ENCODE measurements at regions not wholly inside any gene's neighbourhood (a gene's known extent, or its start where the extent isn't known, plus 50 kb on each side); places are given as distances from the start of the nearest gene placed in this dataset.

DNA sequence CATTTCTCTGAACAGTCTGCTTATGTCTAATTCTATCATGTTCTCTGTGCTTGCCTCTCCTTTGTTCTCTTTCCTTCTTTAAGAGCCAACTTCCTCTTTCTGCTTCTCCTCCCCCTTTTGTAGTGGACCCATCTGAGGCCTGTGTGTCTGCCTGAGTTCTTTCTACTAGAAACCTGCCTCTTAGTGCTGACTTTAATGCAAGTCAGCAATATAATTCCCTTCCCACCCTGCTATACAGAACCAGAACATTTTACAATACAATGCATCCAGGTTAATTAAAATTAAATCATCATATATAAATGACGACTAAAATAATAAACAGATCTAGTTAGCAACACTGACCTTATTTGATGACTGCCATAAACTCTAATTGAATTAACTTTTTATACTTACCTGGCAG is 82.6 kb upstream of the GAS1 start:
- Histone ChIP-seq H3K36me3 (no peaks in the 10 kb centered on the region), H3K4me1 (peaks cover 0 to 19% (median 11%) of the 10 kb centered on the region in 3 donors), H3K4me3 (no peak overlapping the region), H3K27ac (no peak overlapping the region), H3K9me3 (no peaks in the 10 kb centered on the region), H3K27me3 (no peaks in the 10 kb centered on the region)
- TF ChIP-seq, protein P1, sequence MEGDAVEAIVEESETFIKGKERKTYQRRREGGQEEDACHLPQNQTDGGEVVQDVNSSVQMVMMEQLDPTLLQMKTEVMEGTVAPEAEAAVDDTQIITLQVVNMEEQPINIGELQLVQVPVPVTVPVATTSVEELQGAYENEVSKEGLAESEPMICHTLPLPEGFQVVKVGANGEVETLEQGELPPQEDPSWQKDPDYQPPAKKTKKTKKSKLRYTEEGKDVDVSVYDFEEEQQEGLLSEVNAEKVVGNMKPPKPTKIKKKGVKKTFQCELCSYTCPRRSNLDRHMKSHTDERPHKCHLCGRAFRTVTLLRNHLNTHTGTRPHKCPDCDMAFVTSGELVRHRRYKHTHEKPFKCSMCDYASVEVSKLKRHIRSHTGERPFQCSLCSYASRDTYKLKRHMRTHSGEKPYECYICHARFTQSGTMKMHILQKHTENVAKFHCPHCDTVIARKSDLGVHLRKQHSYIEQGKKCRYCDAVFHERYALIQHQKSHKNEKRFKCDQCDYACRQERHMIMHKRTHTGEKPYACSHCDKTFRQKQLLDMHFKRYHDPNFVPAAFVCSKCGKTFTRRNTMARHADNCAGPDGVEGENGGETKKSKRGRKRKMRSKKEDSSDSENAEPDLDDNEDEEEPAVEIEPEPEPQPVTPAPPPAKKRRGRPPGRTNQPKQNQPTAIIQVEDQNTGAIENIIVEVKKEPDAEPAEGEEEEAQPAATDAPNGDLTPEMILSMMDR (IDR thresholded peaks at IDR 0.05): no peak
- no peak for TF ChIP-seq POLR2A (IDR thresholded peaks at IDR 0.05)
- WGBS, 2 donors: 42 to 77% methylated on average over 1 of the region's 1 CpG
- intact Hi-C loops (cut with DNase I): no loop called here
- no peak for DNase-seq

GRCh38 chr9:87034841-87035240 is 87.5 kb upstream of the GAS1 start:
- Histone ChIP-seq H3K4me1 (peaks cover 0 to 19% (median 11%) of the 10 kb centered on the region in 3 donors), H3K9me3 (no peaks in the 10 kb centered on the region), H3K27ac (peak overlapping the region in 3 of 4 donors; percentile 17 to 77 (median 63)), H3K27me3 (no peaks in the 10 kb centered on the region), H3K4me3 (no peak overlapping the region), H3K36me3 (no peaks in the 10 kb centered on the region)
- WGBS, 2 donors: 58 to 82% methylated on average over 8 of the region's 8 CpGs
- TF ChIP-seq POLR2A (IDR thresholded peaks at IDR 0.05): no peak
- TF ChIP-seq, protein P1 (IDR thresholded peaks at IDR 0.05): no peak
- intact Hi-C loops (cut with DNase I): no loop called here
- DNase-seq: no peak

DNA sequence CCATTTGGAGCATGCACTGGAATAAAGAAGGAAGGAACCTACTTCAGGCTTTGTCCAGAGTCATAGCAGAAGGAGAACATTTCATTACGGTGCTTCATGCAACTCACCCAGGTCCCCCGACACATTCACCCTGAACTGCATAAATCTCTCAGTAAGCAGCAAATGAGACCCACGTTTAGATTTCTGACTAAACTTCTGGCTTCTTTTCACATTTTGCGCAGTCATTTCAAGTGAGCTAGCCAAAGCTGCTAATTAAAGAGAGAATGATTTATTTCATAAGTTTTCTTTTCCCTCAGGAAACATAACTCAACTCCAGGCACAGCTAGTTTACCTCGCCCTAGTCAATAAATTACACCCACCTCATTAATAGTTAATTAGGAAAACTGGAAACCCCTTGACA is 88.6 kb upstream of the GAS1 start:
- intact Hi-C loops (cut with DNase I): no loop called here
- DNase-seq: no peak
- H3K36me3 ChIP-seq: no peaks in the 10 kb centered on the region
- H3K27ac ChIP-seq: peak overlapping the region in 1 of 4 donors; percentile 63
- no peaks in the 10 kb centered on the region for H3K27me3 ChIP-seq
- H3K4me3 ChIP-seq: no peak overlapping the region
- H3K9me3 ChIP-seq: no peaks in the 10 kb centered on the region
- H3K4me1 ChIP-seq: peaks cover 0 to 19% (median 11%) of the 10 kb centered on the region in 3 donors
- 36 to 41% methylated on average over 5 of the region's 5 CpGs for WGBS, 2 donors
- TF ChIP-seq, protein P1 (IDR thresholded peaks at IDR 0.05): no peak
- no peak for TF ChIP-seq POLR2A (IDR thresholded peaks at IDR 0.05)

DNA sequence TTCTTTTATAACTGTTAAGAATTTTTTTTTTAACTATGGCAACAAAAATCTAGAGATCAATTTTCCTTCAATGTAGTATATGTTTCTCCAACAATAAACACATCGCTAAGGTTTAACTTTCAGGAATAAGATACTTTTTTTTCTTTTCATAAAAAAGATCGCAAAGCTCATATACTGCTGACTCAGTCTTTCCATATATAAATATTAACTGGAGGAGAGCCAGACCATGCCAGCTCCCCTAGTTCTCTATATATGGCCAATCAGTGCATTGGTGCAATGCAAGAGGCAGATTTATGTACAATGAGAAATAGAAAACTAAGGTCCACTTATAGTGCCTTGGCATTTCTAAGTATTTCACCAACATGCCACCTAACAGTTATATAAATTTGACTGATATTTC is 89.2 kb upstream of the GAS1 start:
- DNase-seq: no peak
- no peaks in the 10 kb centered on the region for H3K9me3 ChIP-seq
- H3K36me3 ChIP-seq: no peaks in the 10 kb centered on the region
- intact Hi-C loops (cut with DNase I): no loop called here
- WGBS, 2 donors: 75 to 76% methylated on average over 2 of the region's 2 CpGs
- no peak overlapping the region for H3K4me3 ChIP-seq
- no peak for TF ChIP-seq POLR2A (IDR thresholded peaks at IDR 0.05)
- TF ChIP-seq, protein P1 (IDR thresholded peaks at IDR 0.05): no peak
- no peaks in the 10 kb centered on the region for H3K27me3 ChIP-seq
- peaks cover 0 to 19% (median 11%) of the 10 kb centered on the region in 3 donors for H3K4me1 ChIP-seq
- peak overlapping the region in 1 of 4 donors; percentile 63 for H3K27ac ChIP-seq

GRCh38 chr9:87039809-87040392 is 92.6 kb upstream of the GAS1 start:
- Histone ChIP-seq H3K27me3 (no peaks in the 10 kb centered on the region), H3K36me3 (no peaks in the 10 kb centered on the region), H3K4me1 (no peaks in the 10 kb centered on the region), H3K27ac (no peak overlapping the region), H3K9me3 (no peaks in the 10 kb centered on the region), H3K4me3 (no peak overlapping the region)
- TF ChIP-seq, protein P1 (IDR thresholded peaks at IDR 0.05): no peak
- TF ChIP-seq POLR2A (IDR thresholded peaks at IDR 0.05): no peak
- WGBS, 2 donors: 78 to 88% methylated on average over 1 of the region's 1 CpG
- intact Hi-C loops (cut with DNase I): no loop called here
- no peak for DNase-seq
